HepG2 (cell line): ENCODE measurements at regions not wholly inside any gene's neighbourhood (a gene's known extent, or its start where the extent isn't known, plus 50 kb on each side); places are given as distances from the start of the nearest gene placed in this dataset.
A peak's percentile ranks its signal among the peaks of the same experiment; 100 is the strongest.

Source experiments
- ATAC-seq: fragments of 200-7000 bp; cut with Tn5 transposase; 3 replicates; pipeline ENCODE4 v1.9.1; 2020; ENCODE audit warnings: mild to moderate bottlenecking, moderate library complexity
- BruUV-seq: library from RNA; stranded (reverse); fragments of 400-500 nt; replicated peaks from 2 replicates; lab custom pipeline; 2021; lab: Mats Ljungman, UMichigan
- CTCF ChIA-PET: fragments of 300-600 bp; formaldehyde crosslinking; extraction: SDS; loops from one replicate; lab custom pipeline; 2021; ENCODE audit warnings: low total read pairs, inconsistent platforms, low intra/inter-chr PET ratio; lab: Yijun Ruan, JAX
- POLR2A ChIA-PET: fragments of 350-600 bp; sonication (Branson Sonifier 250); formaldehyde crosslinking; loops from one replicate; lab custom pipeline; 2020; ENCODE audit warnings: antibody characterized with exemption, inconsistent platforms; lab: Yijun Ruan, JAX
- DNase-seq: peaks from one replicate; pipeline ENCODE4 v3.0.0-alpha.2; 2015; ENCODE audit warnings: low spot score
- FAIRE-seq: peaks from 3 replicates; lab custom pipeline; 2011; peaks lifted over from hg19 to GRCh38; lab: Jason Lieb, UNC
- H2AFZ ChIP-seq: one replicate; pipeline ENCODE4 v1.6.1; 2011; ENCODE audit warnings: low read length, inconsistent platforms
- H3K27ac ChIP-seq: fragments of 300-600 bp; 3 replicates; pipeline ENCODE4 v1.8.0; 2011; ENCODE audit warnings: mixed run types, mild to moderate bottlenecking, mixed read lengths, low read length, inconsistent platforms; ENCODE audit not compliant: insufficient read depth; ENCODE audit errors: extremely low read length
- H3K27me3 ChIP-seq, 2 experiments: fragments of 200-600 bp in 1 of 2; 2 replicates in 1 of 2; 3 replicates in 1 of 2; pipeline versions ENCODE4 v1.6.0 to v1.8.0; 2011; ENCODE audit warnings: low read length in 2 of 2, mild to moderate bottlenecking in 2 of 2, moderate library complexity in 2 of 2, inconsistent platforms in 1 of 2; ENCODE audit not compliant: insufficient read depth in 2 of 2, control insufficient read depth in 1 of 2
- H3K36me3 ChIP-seq, 2 experiments: fragments of 200-600 bp in 1 of 2; replicated peaks in 1 of 2; 2 replicates in 1 of 2; 3 replicates in 1 of 2; pipeline versions ENCODE4 v1.5.1 to v1.8.0; 2011; ENCODE audit warnings: low read length in 2 of 2, inconsistent platforms in 1 of 2; ENCODE audit not compliant: insufficient read depth in 2 of 2, control insufficient read depth in 1 of 2
- H3K4me1 ChIP-seq: 2 replicates; pipeline ENCODE4 v1.5.1; 2012; ENCODE audit warnings: low read length, inconsistent platforms; ENCODE audit not compliant: insufficient read depth
- H3K4me2 ChIP-seq: 2 replicates; pipeline ENCODE4 v1.6.0; 2011; ENCODE audit warnings: low read depth, low read length, inconsistent platforms
- H3K4me3 ChIP-seq, 3 experiments: fragments of 200-600 bp in 1 of 3; sonication (generic), shearing (Covaris generic) in 1 of 3; replicated peaks in 1 of 3; 2 replicates each; pipeline ENCODE4 v1.5.1; 2011 to 2016; ENCODE audit warnings: low read length in 3 of 3, inconsistent platforms in 2 of 3, low read depth in 2 of 3, mild to moderate bottlenecking in 2 of 3, control low read depth in 1 of 3, mixed read lengths in 1 of 3; ENCODE audit not compliant: insufficient read depth in 1 of 3
- H3K79me2 ChIP-seq: one replicate; pipeline ENCODE4 v1.6.1; 2011; ENCODE audit warnings: low read length, inconsistent platforms; ENCODE audit not compliant: insufficient read depth
- H3K9ac ChIP-seq: 2 replicates; pipeline ENCODE4 v1.6.0; 2011; ENCODE audit warnings: mild to moderate bottlenecking, low read depth, low read length, inconsistent platforms; ENCODE audit not compliant: insufficient read depth
- H3K9me3 ChIP-seq: 2 replicates; pipeline ENCODE4 v1.5.1; 2012; ENCODE audit warnings: mild to moderate bottlenecking, low read length
- H4K20me1 ChIP-seq: 2 replicates; pipeline ENCODE4 v1.6.0; 2011; ENCODE audit warnings: inconsistent platforms, mild to moderate bottlenecking, low read length, moderate library complexity; ENCODE audit not compliant: insufficient read depth
- ATAD3A ChIP-seq: sonication (generic); formaldehyde crosslinking; IDR thresholded peaks from 2 replicates; pipeline ENCODE4 v1.4.0; 2020; ENCODE audit warnings: missing genetic modification reagents
- ATF7 ChIP-seq, 2 experiments: fragments of 450-650 bp in 1 of 2; sonication (generic) in 1 of 2; formaldehyde crosslinking in 1 of 2; IDR thresholded peaks; 2 replicates each; pipeline versions ENCODE4 v1.4.0 to v1.6.1; 2016 to 2020; ENCODE audit warnings: antibody characterized with exemption in 1 of 2, mild to moderate bottlenecking in 1 of 2, missing genetic modification reagents in 1 of 2
- DNMT3B ChIP-seq: conservative IDR thresholded peaks from 2 replicates; pipeline ENCODE4 v1.6.1; 2016; ENCODE audit warnings: missing biosample characterization, control low read depth
- ELK4 ChIP-seq: sonication (generic); formaldehyde crosslinking; IDR thresholded peaks from 2 replicates; pipeline ENCODE4 v1.9.0; 2021; ENCODE audit warnings: missing genetic modification reagents, borderline replicate concordance
- FOXK2 ChIP-seq: fragments of 450-650 bp; IDR thresholded peaks from 2 replicates; pipeline ENCODE4 v1.6.1; 2016
- HDAC1 ChIP-seq: sonication (generic); formaldehyde crosslinking; IDR thresholded peaks from 2 replicates; pipeline ENCODE4 v1.5.1; 2020; ENCODE audit warnings: mild to moderate bottlenecking, missing genetic modification reagents
- IKZF1 ChIP-seq: fragments of 450-650 bp; IDR thresholded peaks from 2 replicates; pipeline ENCODE4 v1.7.1; 2016
- MED13 ChIP-seq: sonication (generic); formaldehyde crosslinking; IDR thresholded peaks from 2 replicates; pipeline ENCODE4 v1.5.0; 2020; ENCODE audit warnings: missing genetic modification reagents
- MTF2 ChIP-seq: sonication (generic); formaldehyde crosslinking; IDR thresholded peaks from 2 replicates; pipeline ENCODE4 v1.5.0; 2020; ENCODE audit warnings: missing genetic modification reagents, borderline replicate concordance
- NBN ChIP-seq: fragments of 450-650 bp; conservative IDR thresholded peaks from 2 replicates; pipeline ENCODE4 v1.6.1; 2017
- PHB2 ChIP-seq: fragments of 450-650 bp; IDR thresholded peaks from 2 replicates; pipeline ENCODE4 v1.6.1; 2018; ENCODE audit not compliant: partially characterized antibody
- PHF8 ChIP-seq: sonication (generic); formaldehyde crosslinking; IDR thresholded peaks from 2 replicates; pipeline ENCODE4 v1.5.0; 2020; ENCODE audit warnings: missing genetic modification reagents
- RAD51 ChIP-seq: fragments of 450-650 bp; IDR thresholded peaks from 2 replicates; pipeline ENCODE4 v1.6.1; 2016; ENCODE audit warnings: borderline replicate concordance
- SMAD1 ChIP-seq: sonication (generic); formaldehyde crosslinking; IDR thresholded peaks from 2 replicates; pipeline ENCODE4 v1.4.0; 2020; ENCODE audit warnings: missing genetic modification reagents, low read depth, mild to moderate bottlenecking, borderline replicate concordance
- TRIM22 ChIP-seq: fragments of 450-650 bp; IDR thresholded peaks from 2 replicates; pipeline ENCODE4 v1.6.1; 2017
- ZC3H4 ChIP-seq: sonication (generic); formaldehyde crosslinking; IDR thresholded peaks from 2 replicates; pipeline ENCODE4 v1.4.0; 2020; ENCODE audit warnings: missing genetic modification reagents, borderline replicate concordance
- ZNF24 ChIP-seq: fragments of 450-650 bp; IDR thresholded peaks from 2 replicates; pipeline ENCODE4 v1.6.1; 2017; ENCODE audit warnings: antibody characterized with exemption, mild to moderate bottlenecking
- ZNF780A ChIP-seq: sonication (generic); formaldehyde crosslinking; IDR thresholded peaks from 2 replicates; pipeline ENCODE4 v1.8.0; 2022; ENCODE audit warnings: mild to moderate bottlenecking, missing genetic modification reagents, moderate library complexity
- WGBS: methylation state at CpG from one replicate; pipeline ENCODE4 v1.1.6; 2017; ENCODE audit warnings: low lambda C conversion rate; 5-methylcytosine and 5-hydroxymethylcytosine counted together
- in situ Hi-C: cut with HindIII; loops from 2 replicates; pipeline ENCODE4 v1.10.0; 2017; ENCODE audit warnings: low pct_unique_long_range_greater_than_20kb; ENCODE audit not compliant: extremely low pct_ligation_motif_present
- intact Hi-C: fragments of 100-400 bp; cut with micrococcal nuclease; formaldehyde crosslinking; loops from one replicate; pipeline ENCODE4 v1.10.0; 2022; ENCODE audit not compliant: unreplicated experiment
- TF ChIP-seq, protein P1 (sequence below): IDR thresholded peaks from 2 replicates; pipeline ENCODE4 v1.6.1; 2016; ENCODE audit warnings: mild to moderate bottlenecking
- TF ChIP-seq, protein P2 (sequence below): sonication (generic); formaldehyde crosslinking; IDR thresholded peaks from 2 replicates; pipeline ENCODE4 v1.4.0; 2020; ENCODE audit warnings: missing genetic modification reagents

GRCh38 chr20:56835829-56836550 lies 206.9 kb downstream of the TFAP2C start (continued):
- TF ChIP-seq MTF2 (CRISPR knock-in tag): no peak

DNA sequence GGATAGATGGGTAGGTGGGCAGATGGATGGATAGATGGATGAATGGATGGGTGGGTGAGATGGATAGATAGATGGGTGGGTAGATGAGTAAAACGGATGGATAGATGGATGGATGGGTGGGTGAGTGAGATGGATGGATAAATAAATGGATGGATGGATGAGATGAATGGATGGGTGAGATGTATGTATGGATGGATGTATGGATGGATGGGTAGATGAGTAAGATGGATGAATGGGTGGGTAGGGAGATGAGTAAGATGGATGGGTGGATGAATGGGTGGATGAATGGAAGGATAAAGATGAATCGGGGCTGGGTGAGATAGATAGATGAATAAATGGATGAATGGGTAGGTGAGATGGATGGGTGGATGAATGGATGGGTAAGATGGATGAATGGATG lies 210.1 kb downstream of the TFAP2C start:
- Histone ChIP-seq H3K79me2 (no peaks in the 10 kb centered on the region), H2AFZ (no peak overlapping the region), H3K9me3 (no peaks in the 10 kb centered on the region), H3K27ac (no peak overlapping the region), H4K20me1 (no peaks in the 10 kb centered on the region), H3K36me3 (no peaks in the 10 kb centered on the region), H3K9ac (no peak overlapping the region), H3K4me1 (no peaks in the 10 kb centered on the region), H3K27me3 (no peaks in the 10 kb centered on the region; a peak in 1 of 5 replicates), H3K4me3 (no peak overlapping the region), H3K4me2 (no peak overlapping the region)
- FAIRE-seq (no peak), ATAC-seq (no peak), DNase-seq (no peak)
- CTCF ChIA-PET: no interaction called here
- no TSS peak for BruUV-seq
- POLR2A ChIA-PET: no interaction called here
- WGBS: 2% methylated on average over 1 of the region's 2 CpGs
- intact Hi-C loops: no loop called here
- in situ Hi-C loops: no loop called here
- TF ChIP-seq DNMT3B (CRISPR knock-in tag) (no peak), ZNF24 (no peak), ATF7 (IDR thresholded peaks at IDR 0.05) (0 out of 2 replicates have a peak, but pooled peaks have one; percentile 28), ATF7 (CRISPR knock-in tag; IDR thresholded peaks at IDR 0.05) (no peak), ZNF780A (CRISPR knock-in tag) (no peak), NBN (peak; percentile 75; the same call in 1 of the 2 replicates), HDAC1 (CRISPR knock-in tag) (no peak), PHF8 (CRISPR knock-in tag) (no peak), TRIM22 (peak; percentile 97; the same call in 1 of the 2 replicates), MED13 (CRISPR knock-in tag) (no peak), RAD51 (0 out of 2 replicates have a peak, but pooled peaks have one; percentile 21), IKZF1 (peak; percentile 97), FOXK2 (peak; percentile 39; the same call in 1 of the 2 replicates), ATAD3A (no peak), ZC3H4 (CRISPR knock-in tag) (no peak), SMAD1 (CRISPR knock-in tag) (no peak), PHB2 (peak; percentile 95), ELK4 (CRISPR knock-in tag) (no peak)
- TF ChIP-seq, protein P1, sequence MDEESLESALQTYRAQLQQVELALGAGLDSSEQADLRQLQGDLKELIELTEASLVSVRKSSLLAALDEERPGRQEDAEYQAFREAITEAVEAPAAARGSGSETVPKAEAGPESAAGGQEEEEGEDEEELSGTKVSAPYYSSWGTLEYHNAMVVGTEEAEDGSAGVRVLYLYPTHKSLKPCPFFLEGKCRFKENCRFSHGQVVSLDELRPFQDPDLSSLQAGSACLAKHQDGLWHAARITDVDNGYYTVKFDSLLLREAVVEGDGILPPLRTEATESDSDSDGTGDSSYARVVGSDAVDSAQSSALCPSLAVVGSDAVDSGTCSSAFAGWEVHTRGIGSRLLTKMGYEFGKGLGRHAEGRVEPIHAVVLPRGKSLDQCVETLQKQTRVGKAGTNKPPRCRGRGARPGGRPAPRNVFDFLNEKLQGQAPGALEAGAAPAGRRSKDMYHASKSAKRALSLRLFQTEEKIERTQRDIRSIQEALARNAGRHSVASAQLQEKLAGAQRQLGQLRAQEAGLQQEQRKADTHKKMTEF (CRISPR knock-in tag): no peak
- TF ChIP-seq, protein P2, sequence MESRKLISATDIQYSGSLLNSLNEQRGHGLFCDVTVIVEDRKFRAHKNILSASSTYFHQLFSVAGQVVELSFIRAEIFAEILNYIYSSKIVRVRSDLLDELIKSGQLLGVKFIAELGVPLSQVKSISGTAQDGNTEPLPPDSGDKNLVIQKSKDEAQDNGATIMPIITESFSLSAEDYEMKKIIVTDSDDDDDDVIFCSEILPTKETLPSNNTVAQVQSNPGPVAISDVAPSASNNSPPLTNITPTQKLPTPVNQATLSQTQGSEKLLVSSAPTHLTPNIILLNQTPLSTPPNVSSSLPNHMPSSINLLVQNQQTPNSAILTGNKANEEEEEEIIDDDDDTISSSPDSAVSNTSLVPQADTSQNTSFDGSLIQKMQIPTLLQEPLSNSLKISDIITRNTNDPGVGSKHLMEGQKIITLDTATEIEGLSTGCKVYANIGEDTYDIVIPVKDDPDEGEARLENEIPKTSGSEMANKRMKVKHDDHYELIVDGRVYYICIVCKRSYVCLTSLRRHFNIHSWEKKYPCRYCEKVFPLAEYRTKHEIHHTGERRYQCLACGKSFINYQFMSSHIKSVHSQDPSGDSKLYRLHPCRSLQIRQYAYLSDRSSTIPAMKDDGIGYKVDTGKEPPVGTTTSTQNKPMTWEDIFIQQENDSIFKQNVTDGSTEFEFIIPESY (CRISPR knock-in tag): no peak
